Transverse colon (tissue), 4 donors: ENCODE measurements at regions not wholly inside any gene's neighbourhood (a gene's known extent, or its start where the extent isn't known, plus 50 kb on each side); places are given as distances from the start of the nearest gene placed in this dataset.

Experiments used
- DNase-seq: peaks from one replicate; pipeline ENCODE4 v3.0.0-alpha.2; 2019
- H3K27ac ChIP-seq, 4 donors: fragments of 200-600 bp; sonication (generic); 2 replicates each; pipeline ENCODE4 v1.5.1; 2016 to 2018; ENCODE audit warnings: inconsistent platforms in 4 of 4
- H3K27me3 ChIP-seq: fragments of 200-600 bp; sonication (generic); 2 replicates; pipeline ENCODE4 v1.5.1; 2017; ENCODE audit warnings: inconsistent platforms
- H3K36me3 ChIP-seq, 4 donors: fragments of 200-600 bp; sonication (generic); 2 replicates each; pipeline ENCODE4 v1.5.1; 2017 to 2019; ENCODE audit warnings: inconsistent platforms in 4 of 4
- H3K4me1 ChIP-seq, 4 donors: fragments of 200-600 bp; sonication (generic); 2 replicates each; pipeline ENCODE4 v1.5.1; 2017 to 2020; ENCODE audit warnings: inconsistent platforms in 4 of 4
- H3K4me3 ChIP-seq, 4 donors: fragments of 200-600 bp; sonication (generic); 1 replicate in 1 of 4; 2 replicates in 3 of 4; pipeline versions ENCODE4 v1.5.1 to v1.6.1; 2017 to 2019; ENCODE audit warnings: inconsistent platforms in 4 of 4
- H3K9me3 ChIP-seq, 2 donors: fragments of 200-600 bp; sonication (generic); 2 replicates each; pipeline ENCODE4 v1.5.1; 2017 to 2019; ENCODE audit warnings: inconsistent platforms in 2 of 2
- EP300 ChIP-seq: sonication (generic); formaldehyde crosslinking; IDR thresholded peaks from one replicate; pipeline ENCODE4 v1.6.1; 2017; ENCODE audit warnings: antibody characterized with exemption, low read depth
- POLR2A ChIP-seq: fragments of 450-650 bp; IDR thresholded peaks from one replicate; pipeline ENCODE4 v1.6.1; 2016; ENCODE audit warnings: antibody characterized with exemption, mild to moderate bottlenecking, moderate library complexity
- POLR2AphosphoS5 ChIP-seq, 3 donors: sonication (generic); formaldehyde crosslinking; IDR thresholded peaks; one replicate each; pipeline ENCODE4 v1.6.1; 2016; ENCODE audit warnings: antibody characterized with exemption in 3 of 3
- WGBS, 2 donors: methylation state at CpG; one replicate each; pipeline ENCODE4 v1.1.5; 2018; ENCODE audit warnings: low coverage in 1 of 2; 5-methylcytosine and 5-hydroxymethylcytosine counted together
- in situ Hi-C, 4 donors: fragments of 200-750 bp; cut with MboI; loops; one replicate each; pipeline versions ENCODE4 v1.15.0 to v1.15.1; 2017; ENCODE audit warnings: low sequenced_read_pairs in 3 of 4, low pct_ligation_motif_present in 1 of 4, low pct_unique_long_range_greater_than_20kb in 1 of 4
- intact Hi-C: fragments of 100-400 bp; cut with DNase I; formaldehyde crosslinking; loops from one replicate; pipeline ENCODE4 v1.15.1; 2023; ENCODE audit warnings: low total_unique reads
- TF ChIP-seq, protein P1 (sequence below), 5 experiments: fragments of 200-600 bp in 3 of 5; fragments of 450-650 bp in 2 of 5; sonication (generic) in 3 of 5; IDR thresholded peaks; 1 replicate in 2 of 5; 2 replicates in 3 of 5; pipeline ENCODE4 v1.5.1; 2016 to 2017; ENCODE audit warnings: antibody characterized with exemption in 5 of 5, inconsistent platforms in 3 of 5, mild to moderate bottlenecking in 2 of 5, moderate library complexity in 1 of 5

DNA sequence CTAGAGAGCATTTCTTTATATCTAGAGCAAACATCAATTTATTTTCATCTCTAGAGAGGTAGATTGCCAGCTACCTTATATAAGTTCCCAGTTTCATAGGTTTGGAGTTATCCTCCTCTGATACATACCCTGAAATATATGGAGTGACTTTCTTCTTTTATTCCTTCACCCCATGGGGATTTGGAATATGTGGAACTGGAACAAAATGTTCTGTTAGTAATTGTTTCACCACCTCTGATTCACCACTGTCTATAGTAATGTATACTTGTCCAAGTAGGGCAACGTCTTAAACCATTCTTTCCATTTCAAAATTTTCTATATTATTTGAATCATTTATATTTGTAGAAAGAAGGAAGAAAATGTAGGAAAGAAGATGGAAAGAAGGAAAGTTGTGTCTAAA lies 511.2 kb upstream of the KCND2 start:
- Histone ChIP-seq H3K4me3 (no peak overlapping the region), H3K36me3 (no peaks in the 10 kb centered on the region), H3K27me3 (no peaks in the 10 kb centered on the region), H3K27ac (no peak overlapping the region), H3K9me3 (no peaks in the 10 kb centered on the region), H3K4me1 (no peaks in the 10 kb centered on the region)
- in situ Hi-C loops (no loop called here), intact Hi-C loops (no loop called here)
- DNase-seq = no peak
- WGBS, 2 donors = 47 to 64% methylated on average over 1 of the region's 1 CpG
- no peak for TF ChIP-seq POLR2AphosphoS5 (IDR thresholded peaks at IDR 0.05)
- TF ChIP-seq, protein P1, sequence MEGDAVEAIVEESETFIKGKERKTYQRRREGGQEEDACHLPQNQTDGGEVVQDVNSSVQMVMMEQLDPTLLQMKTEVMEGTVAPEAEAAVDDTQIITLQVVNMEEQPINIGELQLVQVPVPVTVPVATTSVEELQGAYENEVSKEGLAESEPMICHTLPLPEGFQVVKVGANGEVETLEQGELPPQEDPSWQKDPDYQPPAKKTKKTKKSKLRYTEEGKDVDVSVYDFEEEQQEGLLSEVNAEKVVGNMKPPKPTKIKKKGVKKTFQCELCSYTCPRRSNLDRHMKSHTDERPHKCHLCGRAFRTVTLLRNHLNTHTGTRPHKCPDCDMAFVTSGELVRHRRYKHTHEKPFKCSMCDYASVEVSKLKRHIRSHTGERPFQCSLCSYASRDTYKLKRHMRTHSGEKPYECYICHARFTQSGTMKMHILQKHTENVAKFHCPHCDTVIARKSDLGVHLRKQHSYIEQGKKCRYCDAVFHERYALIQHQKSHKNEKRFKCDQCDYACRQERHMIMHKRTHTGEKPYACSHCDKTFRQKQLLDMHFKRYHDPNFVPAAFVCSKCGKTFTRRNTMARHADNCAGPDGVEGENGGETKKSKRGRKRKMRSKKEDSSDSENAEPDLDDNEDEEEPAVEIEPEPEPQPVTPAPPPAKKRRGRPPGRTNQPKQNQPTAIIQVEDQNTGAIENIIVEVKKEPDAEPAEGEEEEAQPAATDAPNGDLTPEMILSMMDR (IDR thresholded peaks at IDR 0.05) = no peak
- TF ChIP-seq POLR2A = no peak
- TF ChIP-seq EP300 = no peak

DNA sequence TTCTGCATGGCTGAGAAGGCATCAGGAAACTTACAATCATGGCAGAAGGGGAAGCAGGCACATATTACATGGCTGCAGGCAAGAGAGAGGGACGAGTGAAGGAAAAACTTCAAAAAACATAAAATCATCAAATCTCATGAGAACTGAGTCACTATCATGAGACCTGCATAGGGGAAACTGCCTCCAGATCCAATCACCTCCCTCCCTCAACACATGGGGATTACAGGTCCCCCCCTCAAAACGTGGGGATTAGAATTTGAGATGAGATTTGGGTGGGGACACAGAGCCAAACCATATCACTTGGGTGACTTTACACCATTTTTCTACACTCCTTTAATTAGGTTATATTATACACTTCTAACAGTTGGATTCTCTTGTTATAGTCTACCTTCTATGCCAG lies 490.7 kb upstream of the KCND2 start:
- no peaks in the 10 kb centered on the region for H3K4me1 ChIP-seq
- no peak overlapping the region for H3K4me3 ChIP-seq
- no peak for TF ChIP-seq POLR2AphosphoS5 (IDR thresholded peaks at IDR 0.05)
- TF ChIP-seq, protein P1 (IDR thresholded peaks at IDR 0.05) = no peak
- no peak for TF ChIP-seq POLR2A
- no peaks in the 10 kb centered on the region for H3K36me3 ChIP-seq
- no peak for DNase-seq
- in situ Hi-C loops (no loop called here), intact Hi-C loops (no loop called here)
- 33 to 44% methylated on average over 1 to 2 of the region's 2 CpGs for WGBS, 2 donors
- H3K27ac ChIP-seq = no peak overlapping the region
- H3K27me3 ChIP-seq = no peaks in the 10 kb centered on the region
- H3K9me3 ChIP-seq = no peaks in the 10 kb centered on the region

DNA sequence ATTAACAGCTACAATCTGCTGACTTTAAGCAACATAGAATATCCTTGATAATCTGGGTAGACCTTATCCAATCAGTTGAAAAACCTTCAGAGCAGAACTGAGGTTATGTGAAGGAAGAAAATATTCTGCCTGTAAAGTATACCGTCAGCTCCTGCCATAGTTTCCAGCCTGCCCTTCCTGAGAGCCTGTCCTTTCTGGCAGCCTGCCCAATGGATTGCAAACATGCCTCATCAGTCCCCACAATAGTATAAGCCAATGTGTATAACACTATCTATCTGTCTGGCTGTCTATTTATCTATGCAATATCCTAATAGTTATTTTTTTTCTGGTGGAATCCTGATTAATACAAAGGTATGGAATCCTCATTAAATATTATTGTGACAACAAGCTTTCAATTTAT lies 489.2 kb upstream of the KCND2 start:
- H3K27ac ChIP-seq = no peak overlapping the region
- no peaks in the 10 kb centered on the region for H3K36me3 ChIP-seq
- no peak for DNase-seq
- no peak overlapping the region for H3K4me3 ChIP-seq
- no peaks in the 10 kb centered on the region for H3K9me3 ChIP-seq
- no peaks in the 10 kb centered on the region for H3K4me1 ChIP-seq
- TF ChIP-seq EP300 (no peak), POLR2A (no peak), POLR2AphosphoS5 (IDR thresholded peaks at IDR 0.05) (no peak)
- TF ChIP-seq, protein P1 (IDR thresholded peaks at IDR 0.05) = no peak
- WGBS, 2 donors = 38 to 57% methylated on average over 1 of the region's 1 CpG
- H3K27me3 ChIP-seq = no peaks in the 10 kb centered on the region
- intact Hi-C loops (no loop called here), in situ Hi-C loops (no loop called here)

DNA sequence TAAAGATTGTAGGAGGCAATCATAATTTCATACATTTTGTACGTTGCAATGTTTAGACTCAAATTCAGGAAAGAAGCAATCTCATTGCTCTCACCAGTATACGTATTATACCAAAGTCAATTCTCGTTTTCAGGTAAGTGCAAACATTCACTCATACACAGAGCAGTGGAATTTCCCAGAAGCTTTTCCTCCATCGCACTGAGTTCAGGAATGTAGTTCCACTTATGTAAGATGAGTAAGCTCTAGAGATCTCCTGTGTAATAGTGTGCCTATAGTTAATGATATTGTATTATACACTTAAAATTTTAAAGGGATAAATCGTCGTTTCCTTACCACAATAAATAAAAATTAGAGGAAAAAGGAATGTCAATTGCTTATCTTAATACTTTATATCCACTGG lies 470.8 kb upstream of the KCND2 start:
- DNase-seq = no peak
- no peaks in the 10 kb centered on the region for H3K4me1 ChIP-seq
- intact Hi-C loops (no loop called here), in situ Hi-C loops (no loop called here)
- no peak overlapping the region for H3K4me3 ChIP-seq
- H3K36me3 ChIP-seq = no peaks in the 10 kb centered on the region
- TF ChIP-seq, protein P1 (IDR thresholded peaks at IDR 0.05) = no peak
- TF ChIP-seq EP300 = no peak
- TF ChIP-seq POLR2AphosphoS5 (IDR thresholded peaks at IDR 0.05) = no peak
- no peak for TF ChIP-seq POLR2A
- H3K27ac ChIP-seq = no peak overlapping the region
- no peaks in the 10 kb centered on the region for H3K9me3 ChIP-seq
- WGBS, 2 donors = 80 to 84% methylated on average over 6 of the region's 6 CpGs
- no peaks in the 10 kb centered on the region for H3K27me3 ChIP-seq
